GOT3 (cell line): ENCODE measurements at regions not wholly inside any gene's neighbourhood (a gene's known extent, or its start where the extent isn't known, plus 50 kb on each side); places are given as distances from the start of the nearest gene placed in this dataset.

ENCODE experiments used
- DNase-seq: peaks from one replicate; lab custom pipeline; 2025; ENCODE audit warnings: mixed read lengths; lab: John Stamatoyannopoulos, UW

DNA sequence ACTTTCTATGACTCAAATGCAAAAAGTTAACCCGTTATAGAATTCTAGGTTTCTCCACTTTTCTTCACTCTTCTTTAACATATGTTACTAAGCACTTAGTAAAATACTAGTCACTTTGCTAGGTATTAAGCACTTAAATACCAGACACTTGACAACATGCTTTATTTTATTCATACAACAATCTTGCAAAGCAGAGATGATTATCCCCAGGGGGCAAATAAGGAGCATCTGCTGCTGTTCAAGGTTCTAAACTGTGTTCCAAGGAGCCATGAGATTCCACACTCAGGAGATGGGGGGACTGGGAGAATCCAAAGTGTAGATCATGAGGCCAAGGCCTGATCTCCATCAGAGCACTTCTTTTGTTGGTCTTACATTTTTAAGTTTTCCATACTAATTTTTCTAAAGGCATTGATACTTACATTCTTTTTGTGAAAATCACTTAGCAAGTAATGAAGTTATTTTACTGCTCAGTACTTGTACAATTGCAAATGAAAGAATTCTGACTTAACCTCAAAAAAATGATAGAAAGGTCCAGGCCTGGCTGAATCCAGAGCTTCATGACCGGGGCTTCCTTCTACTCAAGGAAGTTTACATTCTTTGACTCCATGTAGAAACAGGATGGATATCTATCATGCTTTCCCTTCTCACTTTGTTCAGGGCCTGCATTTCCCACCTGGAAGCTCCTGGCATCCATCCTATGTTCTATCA, 504.4 kb upstream of the WWC1 start:
- no peak for DNase-seq

DNA sequence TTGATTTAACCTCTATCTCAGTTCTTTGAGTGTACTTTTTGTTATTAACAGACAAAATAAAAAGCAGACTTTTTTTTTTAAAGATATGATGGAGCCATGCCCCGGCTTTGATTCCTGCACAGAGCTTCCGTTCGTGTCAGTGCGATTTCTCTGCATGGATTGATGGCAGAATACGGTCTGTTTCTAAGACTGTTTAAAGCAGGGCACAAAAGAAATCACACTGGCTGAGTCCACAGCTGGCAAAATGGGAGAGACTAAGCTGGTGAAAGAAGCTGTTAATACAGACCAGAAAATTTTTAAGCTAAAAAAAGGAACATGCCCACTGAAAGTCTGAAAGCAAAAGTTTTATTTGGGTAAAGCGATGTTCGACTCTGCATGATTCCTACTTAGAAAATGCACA, 501.4 kb upstream of the WWC1 start:
- DNase-seq, result no peak

DNA sequence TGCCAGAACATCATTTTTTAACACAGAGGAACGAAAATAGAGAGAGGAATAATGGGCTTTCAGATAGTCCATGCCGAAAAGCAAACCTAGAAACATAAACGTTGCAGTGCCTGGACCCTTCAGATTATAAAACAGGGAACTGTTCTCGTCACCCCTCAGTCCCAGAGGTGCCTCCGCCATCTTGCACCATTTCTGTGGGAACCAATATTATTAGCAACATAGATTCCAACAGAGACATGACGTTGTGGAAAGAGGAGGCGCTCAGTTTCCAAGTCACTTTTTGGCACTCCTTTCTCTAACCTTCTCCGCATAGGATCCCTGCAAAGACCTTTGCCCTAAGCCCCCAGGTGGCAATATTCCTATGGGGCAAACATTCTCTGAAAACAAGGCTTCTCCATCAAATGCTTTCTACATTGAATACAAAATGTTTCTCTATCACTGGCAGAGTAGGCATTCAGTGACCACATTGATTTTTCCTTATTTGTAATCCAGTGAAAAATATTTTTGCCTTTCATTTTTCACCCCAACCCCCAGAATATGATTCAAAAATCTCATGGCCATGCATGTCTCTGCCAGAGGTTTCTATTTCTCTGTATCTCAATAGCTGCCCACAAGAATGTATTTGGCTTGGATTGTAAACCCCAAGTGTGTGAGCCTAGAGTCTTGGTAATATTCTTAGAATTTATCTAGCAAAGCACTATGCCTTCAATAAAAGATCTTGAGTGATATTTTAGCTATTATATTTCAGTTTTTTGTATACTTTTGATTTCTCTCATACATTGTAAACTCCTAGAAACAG, 500.8 kb upstream of the WWC1 start:
- DNase-seq, result no peak

DNA sequence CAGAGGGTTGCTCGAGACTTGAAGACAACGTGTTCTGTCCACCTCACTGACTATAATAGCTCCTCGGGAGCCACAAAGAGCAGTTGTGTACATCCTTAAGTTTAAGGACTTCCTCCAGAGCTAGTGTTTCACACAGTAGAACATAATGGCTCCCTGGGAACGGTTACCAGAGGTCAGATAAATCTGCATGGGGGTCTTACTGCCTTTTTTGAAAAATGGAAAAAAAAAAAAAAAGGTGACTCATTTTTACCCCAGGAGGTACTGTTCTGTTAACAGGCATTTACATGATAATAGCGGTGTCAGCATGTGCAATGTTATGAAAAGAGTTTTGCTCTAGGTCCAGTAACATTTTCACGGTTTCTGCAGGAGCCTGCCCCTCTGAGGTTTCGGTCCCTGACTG, 498.9 kb upstream of the WWC1 start:
- no peak for DNase-seq

DNA sequence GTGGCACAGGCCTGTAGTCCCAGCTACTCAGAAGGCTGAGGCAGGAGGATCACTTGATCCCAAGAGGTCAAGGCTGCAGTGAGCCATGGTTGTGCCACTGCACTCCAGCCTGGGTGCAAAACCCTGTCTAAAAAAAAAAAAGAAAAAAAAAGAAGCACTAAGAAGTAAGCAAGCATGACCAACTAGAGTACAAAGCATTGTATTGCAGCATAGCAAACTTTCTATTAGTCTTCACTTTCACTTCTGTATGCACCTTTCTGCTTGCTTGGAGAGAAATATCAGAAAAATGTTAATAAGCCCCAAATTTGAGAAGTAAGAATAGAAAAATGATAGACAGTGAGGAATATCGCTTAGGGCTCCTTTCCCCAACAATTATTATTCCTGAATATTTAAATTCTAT, 497.7 kb upstream of the WWC1 start:
- DNase-seq, result no peak

DNA sequence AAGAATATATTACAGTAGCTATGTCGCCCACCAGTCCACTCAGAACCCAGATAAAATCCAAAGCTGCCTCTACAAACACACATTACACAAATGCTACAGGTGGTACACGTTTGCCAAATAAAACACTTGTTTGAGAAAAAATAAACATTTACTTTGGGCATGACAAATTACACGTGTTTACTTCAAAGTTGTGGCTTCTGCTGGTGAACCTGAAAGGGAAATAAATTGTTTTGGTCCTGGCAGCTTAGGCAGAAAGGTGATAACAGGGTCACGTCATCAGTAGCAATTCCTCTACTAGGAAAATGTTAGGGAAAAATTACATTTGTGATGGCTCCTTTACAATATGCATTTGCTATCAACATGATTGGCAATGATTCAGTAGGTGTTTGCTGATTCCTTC, 497.3 kb upstream of the WWC1 start:
- DNase-seq, result no peak

DNA sequence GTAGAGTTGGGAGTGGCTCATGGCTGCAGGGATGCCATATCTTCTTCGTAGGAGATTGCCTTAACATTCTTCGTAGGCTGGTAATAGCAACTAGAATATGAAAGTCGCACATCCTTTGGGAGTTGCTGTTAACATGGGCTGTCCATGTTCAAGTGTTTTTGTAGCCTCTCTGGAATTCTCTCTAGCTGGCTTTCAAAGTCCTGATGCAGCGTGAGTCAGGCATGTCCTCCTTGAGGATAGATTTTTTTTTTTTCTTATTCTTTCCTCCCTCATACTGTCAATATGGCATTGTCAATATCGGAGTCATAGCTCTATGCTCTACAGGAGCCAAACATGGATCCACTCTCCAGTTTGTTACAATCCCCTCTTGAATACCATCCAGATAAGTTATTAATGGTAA, 494.8 kb upstream of the WWC1 start:
- DNase-seq, result no peak

DNA sequence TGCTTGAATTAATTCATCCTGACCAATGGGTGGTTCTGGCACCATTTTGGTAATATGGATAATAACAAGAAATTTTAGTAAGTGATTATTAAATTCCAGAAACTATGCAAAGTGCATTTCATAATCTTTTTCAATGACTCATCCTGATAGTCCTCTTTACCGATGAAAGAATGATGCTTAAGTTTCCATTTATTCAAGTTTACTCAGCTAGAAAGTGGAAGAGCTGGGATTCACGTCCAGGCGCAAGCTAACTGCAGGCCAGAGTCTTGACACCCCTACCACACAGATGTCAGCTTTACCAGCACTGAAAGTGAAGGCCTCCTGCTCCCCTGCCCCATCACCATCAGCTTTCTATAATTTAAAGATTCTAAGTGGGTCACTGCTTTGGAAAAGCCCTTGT, 493.5 kb upstream of the WWC1 start:
- no peak for DNase-seq

DNA sequence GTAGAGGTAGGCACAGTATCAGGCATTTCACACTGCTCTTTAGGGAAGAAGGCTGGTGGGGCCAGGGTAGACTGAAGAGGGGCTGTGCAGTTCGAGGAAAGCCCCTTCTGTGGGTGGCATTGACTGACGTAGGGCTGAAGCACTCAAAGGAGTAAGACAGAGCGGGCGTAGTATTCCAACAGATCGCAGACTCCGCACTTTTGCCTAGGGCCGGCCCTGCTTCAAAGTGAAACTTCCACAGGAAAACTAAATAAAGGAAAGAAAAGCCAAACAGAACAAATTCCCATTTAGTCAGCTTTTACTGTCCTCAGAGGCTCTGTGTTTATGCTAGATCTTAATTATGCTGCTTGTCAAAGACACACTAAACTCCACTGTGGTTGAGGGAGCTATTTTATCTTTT, 493.0 kb upstream of the WWC1 start:
- no peak for DNase-seq

DNA sequence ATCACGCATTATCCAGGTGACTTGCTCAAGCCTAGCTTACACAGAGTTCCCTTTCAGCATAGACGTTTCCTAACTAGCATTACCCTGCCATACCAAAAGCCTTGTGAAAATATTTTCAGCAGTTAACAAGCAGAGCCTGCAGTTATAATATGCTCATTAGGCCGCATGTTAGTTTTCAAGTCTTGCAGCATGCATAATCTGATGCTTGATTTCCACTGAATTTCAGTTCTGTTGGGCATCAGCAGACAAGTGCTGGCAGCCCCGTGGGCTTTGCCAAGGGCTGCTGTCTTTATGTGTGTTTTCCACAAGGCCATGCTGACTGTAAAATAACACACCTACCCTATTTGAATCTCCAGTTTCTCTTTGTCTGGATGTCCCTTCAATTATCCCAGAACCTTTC, 491.0 kb upstream of the WWC1 start:
- DNase-seq, result no peak

DNA sequence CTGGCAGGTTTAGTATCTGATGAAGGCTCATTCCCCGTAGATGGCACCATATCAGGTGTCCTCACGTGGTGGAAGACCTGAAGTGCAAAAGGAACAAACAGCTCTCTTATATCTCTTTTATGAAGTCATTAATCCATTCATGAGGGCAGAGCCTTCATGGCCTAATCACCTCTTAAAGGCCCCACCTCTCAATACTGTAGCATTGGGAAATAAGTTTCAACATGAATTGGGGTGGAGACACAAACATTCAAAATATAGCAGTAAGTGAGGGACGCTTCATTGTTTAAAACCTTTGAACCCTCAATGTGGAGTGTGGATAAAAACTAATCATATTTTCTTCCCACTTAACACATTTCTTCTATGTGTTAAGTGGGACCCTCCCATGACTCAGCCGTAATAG, 489.4 kb upstream of the WWC1 start:
- DNase-seq, result no peak

DNA sequence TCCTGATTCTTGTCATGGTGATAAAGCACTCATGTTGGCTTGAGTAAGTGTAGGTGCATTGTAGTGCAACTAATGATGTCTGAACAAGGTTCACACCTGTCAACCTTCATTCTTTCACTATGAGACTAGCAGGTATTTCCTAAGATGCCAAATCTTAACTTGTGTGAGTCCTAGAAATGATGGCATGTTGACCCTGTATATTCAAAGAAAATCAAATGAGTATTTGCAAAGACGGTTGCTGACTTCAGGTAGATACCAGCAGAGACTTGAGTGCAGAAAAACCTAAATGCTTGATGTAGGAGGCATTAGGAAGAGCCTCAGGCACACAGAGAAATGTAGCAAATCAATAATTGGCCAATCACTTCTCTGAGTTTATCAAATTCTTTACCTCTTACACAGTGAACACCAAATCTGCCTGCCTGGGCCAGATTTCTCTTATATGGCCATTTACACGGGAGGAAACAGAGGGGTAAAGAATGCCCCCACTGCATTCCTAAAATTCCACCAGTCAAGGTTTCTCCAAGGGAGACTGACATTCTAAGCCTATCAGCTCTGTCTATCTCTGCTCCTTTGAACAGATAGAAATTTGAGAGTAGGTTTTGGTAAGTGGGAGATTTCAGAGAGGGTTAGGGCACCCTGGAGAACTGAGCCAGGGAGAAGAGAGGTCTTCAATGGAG, 488.6 kb upstream of the WWC1 start:
- DNase-seq, result no peak

DNA sequence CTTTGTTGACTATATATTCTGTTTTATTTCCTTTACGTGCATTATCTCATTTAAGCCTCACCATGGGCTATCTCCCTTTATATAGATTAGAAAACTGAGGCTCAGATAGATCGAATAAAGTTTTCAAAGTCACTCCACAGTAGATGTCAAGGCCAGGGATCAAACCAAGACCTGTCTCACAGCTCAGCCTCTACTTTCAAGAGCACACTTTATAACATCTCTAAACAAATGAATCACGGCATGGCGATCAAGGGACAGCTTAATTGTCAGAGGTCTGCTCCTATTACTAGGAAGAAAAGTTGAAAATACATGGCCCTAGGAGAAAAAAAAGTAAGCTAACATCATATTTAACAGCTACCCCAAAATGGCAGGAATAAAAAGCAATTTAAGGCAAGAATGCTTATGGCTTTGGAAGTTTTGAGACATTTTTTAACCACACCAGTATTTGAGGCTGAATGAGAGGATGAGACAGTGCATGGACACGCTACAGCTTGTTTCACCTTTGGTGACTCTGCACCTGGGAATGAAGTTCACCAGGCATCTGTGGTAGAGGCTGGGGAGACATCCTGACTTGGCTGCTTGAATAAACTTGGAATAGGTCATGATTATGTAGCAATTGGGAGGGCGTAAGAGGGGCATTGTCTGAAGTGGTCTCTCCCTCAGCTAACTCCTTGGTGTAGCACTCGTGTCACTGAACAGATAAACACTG, 486.8 kb upstream of the WWC1 start:
- DNase-seq, result no peak

DNA sequence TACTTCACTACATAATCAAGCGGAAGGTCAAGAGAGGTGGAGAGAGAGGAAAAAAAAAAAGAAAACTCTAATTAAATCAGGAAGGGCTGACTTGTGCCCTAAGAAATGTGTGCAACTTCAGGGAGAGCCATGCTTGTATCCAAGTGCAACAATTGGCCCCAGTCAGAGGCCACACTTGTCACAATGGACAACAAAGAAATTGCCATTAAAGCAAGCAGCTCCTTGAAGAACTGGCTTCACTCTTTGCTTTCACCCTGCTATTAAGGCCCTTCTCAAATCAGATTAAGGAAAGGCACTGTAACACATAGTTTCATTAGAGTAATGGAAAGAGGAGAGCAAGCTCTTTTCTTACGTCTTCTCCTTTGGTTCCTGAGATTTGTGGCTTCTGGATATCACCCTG, 480.9 kb upstream of the WWC1 start:
- DNase-seq, result no peak

DNA sequence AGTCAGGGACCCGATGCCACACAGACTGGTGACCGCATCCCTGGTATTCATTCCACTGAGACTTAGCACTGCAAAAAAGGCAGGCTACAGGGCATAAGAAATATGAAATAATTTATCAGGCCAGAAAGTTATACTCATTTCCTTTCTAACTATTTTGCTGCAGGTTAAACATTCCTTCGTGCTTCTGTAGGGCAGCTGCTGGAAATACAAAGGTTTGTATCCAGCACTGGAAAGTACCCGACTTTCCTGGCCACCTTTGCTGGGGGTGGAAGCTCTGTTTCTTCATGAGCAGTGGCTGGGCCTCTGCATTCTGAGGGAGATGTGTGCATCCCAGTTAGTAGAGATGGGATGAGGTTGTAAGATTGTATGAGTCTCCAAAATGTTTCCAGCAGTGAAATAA, 478.6 kb upstream of the WWC1 start:
- DNase-seq, result no peak

DNA sequence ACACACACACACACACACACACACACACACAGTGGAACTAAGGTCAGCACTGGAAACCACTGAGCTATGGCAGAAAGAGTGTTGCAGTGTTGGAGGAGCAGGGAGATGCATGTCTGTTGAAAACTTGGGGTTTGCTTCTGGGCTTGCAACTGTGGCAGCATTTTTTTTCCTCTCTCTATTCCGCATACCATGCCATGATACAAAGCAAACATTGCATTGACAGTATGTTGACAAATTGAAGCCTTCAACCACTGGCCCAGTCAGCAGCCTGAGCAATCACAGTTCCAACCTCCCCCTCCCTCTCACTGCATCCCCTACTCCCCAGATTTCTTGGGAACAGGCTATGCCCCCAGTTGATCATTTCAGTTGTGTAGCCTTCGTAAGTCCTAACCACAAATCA, 478.1 kb upstream of the WWC1 start:
- no peak for DNase-seq

DNA sequence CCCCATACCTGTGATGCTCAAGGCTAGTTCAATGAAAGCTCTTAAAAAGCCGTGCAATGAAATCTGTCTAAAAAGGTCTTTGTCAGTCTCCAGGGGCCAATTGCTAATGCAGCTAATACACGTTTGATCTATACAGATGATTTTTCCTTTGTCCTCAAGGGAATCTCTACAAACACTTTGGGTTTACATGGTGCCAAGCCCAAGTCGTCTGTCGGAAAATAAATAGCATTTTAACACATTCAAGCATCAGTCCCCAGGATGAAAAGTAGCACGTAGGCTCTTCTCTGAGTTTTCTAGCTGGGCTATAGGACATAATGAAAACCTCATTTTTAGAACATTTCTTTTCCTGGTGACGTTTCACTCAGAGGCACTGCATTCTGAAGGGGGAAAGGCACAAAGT, 477.4 kb upstream of the WWC1 start:
- DNase-seq, result no peak

DNA sequence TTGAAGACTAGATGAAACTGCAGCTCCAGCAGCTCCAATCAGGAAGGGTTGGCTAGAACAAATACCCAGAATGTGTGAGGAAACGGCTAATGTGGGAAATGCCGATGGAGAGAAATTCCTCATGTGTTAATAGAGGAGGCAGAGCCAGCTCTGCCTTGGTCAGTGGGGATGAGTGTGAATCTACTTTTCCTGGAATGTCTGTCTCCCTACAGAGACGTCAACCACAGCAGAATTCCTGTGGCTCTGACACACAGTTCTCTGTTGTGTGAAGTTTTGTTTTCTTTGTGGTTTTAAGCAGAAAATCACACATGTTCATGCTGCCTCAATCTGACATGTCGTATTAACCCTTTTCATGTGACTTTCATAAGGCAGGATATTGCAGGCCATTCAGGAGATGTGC, 476.6 kb upstream of the WWC1 start:
- DNase-seq, result no peak

DNA sequence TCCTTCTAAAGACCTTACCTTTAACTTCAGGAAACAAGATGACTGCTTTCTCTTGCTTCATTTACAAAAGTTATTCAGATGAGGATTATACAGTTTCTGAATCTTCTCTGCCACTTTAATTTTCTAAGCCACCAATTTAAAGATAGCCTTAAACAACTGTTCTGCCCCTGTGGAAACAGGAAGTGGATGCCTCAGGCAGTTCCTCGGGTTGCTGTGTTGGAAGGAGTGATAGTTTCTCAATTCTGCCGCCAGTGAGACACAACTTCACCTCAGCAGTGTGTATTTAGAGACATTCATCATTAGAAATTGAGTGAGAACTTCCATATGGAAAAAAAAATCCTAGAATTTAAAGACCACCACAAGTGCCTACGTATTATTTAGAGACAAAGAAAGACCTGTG, 475.1 kb upstream of the WWC1 start:
- DNase-seq, result no peak

DNA sequence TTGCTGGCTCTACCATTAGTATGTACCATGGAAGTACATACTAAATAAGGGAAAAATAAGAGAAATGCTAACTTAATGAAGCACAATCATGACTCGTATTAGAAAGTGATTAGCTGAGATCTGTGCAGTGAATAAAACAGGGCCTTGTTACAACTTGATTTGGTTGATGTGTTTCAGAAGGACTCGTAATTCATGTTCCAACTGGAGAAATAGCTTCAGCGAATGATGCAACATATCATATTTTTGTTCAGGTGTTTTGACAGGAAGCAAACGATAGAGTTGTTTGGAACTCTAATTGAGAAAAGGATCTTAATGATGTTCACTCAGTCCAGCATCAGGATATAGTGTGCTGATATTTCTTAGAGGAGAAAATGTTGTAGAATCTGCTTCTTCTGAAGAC, 474.6 kb upstream of the WWC1 start:
- no peak for DNase-seq

DNA sequence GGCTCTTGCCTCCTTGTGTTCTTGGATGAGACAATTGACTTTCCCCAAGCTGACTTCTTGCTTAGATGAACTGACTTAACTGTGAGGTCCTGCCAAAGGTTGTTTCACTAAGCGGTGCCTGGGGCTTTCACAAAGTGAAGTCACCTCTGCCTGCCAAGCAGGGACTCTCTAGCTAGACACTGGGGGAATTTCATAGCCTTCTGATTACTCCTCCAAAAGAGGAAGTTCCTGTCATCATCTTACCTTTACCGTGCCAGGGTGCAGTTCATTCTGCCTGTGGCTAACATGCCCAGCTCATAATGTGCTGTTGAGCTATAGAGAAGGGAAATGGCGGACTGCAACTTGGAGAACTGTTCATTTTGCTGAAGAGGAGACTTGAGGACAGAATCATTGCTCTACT, 472.0 kb upstream of the WWC1 start:
- no peak for DNase-seq

DNA sequence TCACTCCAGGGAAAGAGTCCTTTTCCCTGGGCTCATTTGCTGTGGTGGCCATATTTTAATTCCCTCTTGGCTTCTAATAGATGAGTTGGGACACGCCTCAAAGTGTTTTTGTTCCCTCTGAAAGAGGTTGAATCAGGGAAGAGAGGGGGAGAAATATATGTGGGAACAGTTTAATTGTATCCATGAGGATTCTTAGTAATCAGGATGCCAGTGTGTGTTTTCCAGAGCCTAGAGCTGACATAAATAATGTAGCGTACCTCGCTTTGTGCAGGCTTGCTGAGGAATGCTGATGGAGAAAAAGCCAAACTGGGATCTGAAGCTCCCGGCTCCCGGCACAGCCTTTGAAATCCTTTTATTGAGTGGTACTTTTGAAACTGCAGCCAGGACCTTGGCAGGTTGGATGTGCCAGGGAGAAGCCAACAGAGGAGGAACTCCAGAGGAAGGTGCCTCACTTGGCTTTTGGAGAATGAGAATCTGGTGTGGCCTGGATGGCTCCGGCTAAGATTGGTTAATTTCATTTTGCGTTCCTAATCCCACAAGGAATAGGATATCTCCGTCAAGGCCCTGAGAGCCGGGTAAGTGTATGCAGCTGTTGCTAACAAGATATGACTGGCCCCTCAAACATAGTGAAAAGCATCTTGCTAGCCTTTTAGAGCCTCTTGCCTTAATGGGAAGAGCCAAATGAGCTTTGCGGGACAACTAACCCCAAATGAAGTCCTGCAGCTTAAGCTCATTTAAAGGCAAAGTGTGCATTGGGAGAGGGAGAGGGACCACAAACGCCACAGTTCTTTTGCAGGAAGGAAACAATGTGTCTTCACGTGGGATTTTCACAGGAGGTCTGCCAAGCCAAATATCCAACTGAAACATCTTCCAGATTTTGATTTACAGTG, 471.1 kb upstream of the WWC1 start:
- no peak for DNase-seq
